ENCODE measurements at regions not wholly inside any gene's neighbourhood (a gene's known extent, or its start where the extent isn't known, plus 50 kb on each side); places are given as distances from the start of the nearest gene placed in this dataset.

GRCh38 chr10:89916468-89917215, 215.3 kb downstream of the KIF20B start:
- TF ChIP-seq CTCF (IDR thresholded peaks at IDR 0.05; ENCODE audit: low read depth, low read length, missing input control) (no peak), RXRA (IDR thresholded peaks at IDR 0.05) (no peak), REST (IDR thresholded peaks at IDR 0.05) (no peak)
- 93% methylated on average over 1 of the region's 1 CpG for WGBS

GRCh38 chr10:89921403-89921802, 220.0 kb downstream of the KIF20B start:
- no peaks in the 10 kb centered on the region for H3K36me3 ChIP-seq (ENCODE audit: control insufficient read depth in 4 of 4, insufficient read depth in 3 of 4, low read depth in 1 of 4, low read length in 3 of 4)
- H3K4me1 ChIP-seq (ENCODE audit: control insufficient read depth in 4 of 4, insufficient read depth in 4 of 4, low read length in 3 of 4), result no peaks in the 10 kb centered on the region
- no peak overlapping the region for H3K27ac ChIP-seq (ENCODE audit: low read depth in 1 of 2, low read length in 2 of 2)
- no peak overlapping the region for H3K9ac ChIP-seq (ENCODE audit: low read depth in 1 of 2, low read length in 2 of 2)
- no peak overlapping the region for H3K4me3 ChIP-seq (ENCODE audit: low read depth in 1 of 3, low read length in 3 of 3)
- TF ChIP-seq JUND (IDR thresholded peaks at IDR 0.05) (no peak), GABPA (IDR thresholded peaks at IDR 0.05 in 1 of 2, conservative IDR thresholded peaks at IDR 0.05 in 1 of 2) (no peak), ATF3 (IDR thresholded peaks at IDR 0.05) (no peak), HNF4G (IDR thresholded peaks at IDR 0.05) (no peak), CTCF (IDR thresholded peaks at IDR 0.05; ENCODE audit: low read depth, low read length, missing input control) (no peak), NR2F2 (IDR thresholded peaks at IDR 0.05) (no peak), EGR1 (IDR thresholded peaks at IDR 0.05; ENCODE audit: low read depth in 2 of 2) (no peak), ZBTB33 (IDR thresholded peaks at IDR 0.05) (no peak), REST (IDR thresholded peaks at IDR 0.05) (no peak), SP1 (IDR thresholded peaks at IDR 0.05) (no peak), YY1 (IDR thresholded peaks at IDR 0.05) (no peak), FOXA2 (IDR thresholded peaks at IDR 0.05) (no peak), MAX (IDR thresholded peaks at IDR 0.05) (no peak), TAF1 (conservative IDR thresholded peaks at IDR 0.05) (no peak), RAD21 (IDR thresholded peaks at IDR 0.05) (no peak), FOXA1 (IDR thresholded peaks at IDR 0.05) (no peak)
- H3K9me3 ChIP-seq (ENCODE audit: control insufficient read depth in 4 of 4, low read length in 3 of 4), result no peaks in the 10 kb centered on the region
- 66% methylated on average over 5 of the region's 5 CpGs for WGBS
- DNase-seq (ENCODE audit: low spot score), result no peak
- H3K27me3 ChIP-seq (ENCODE audit: control insufficient read depth in 4 of 4, insufficient read depth in 4 of 4, low read length in 3 of 4), result no peaks in the 10 kb centered on the region

More at GRCh38 chr10:89916468-89917215, 215.3 kb downstream of the KIF20B start:
- H3K9ac ChIP-seq (ENCODE audit: low read depth in 1 of 2, low read length in 2 of 2), result no peak overlapping the region
- H3K4me3 ChIP-seq (ENCODE audit: low read depth in 1 of 3, low read length in 3 of 3), result no peak overlapping the region
- DNase-seq (ENCODE audit: low spot score), result no peak
- no peaks in the 10 kb centered on the region for H3K4me1 ChIP-seq (ENCODE audit: control insufficient read depth in 4 of 4, insufficient read depth in 4 of 4, low read length in 3 of 4)
- H3K27ac ChIP-seq (ENCODE audit: low read depth in 1 of 2, low read length in 2 of 2), result no peak overlapping the region
- no peaks in the 10 kb centered on the region for H3K9me3 ChIP-seq (ENCODE audit: control insufficient read depth in 4 of 4, low read length in 3 of 4)
- H3K36me3 ChIP-seq (ENCODE audit: control insufficient read depth in 4 of 4, insufficient read depth in 3 of 4, low read depth in 1 of 4, low read length in 3 of 4), result no peaks in the 10 kb centered on the region
- H3K27me3 ChIP-seq (ENCODE audit: control insufficient read depth in 4 of 4, insufficient read depth in 4 of 4, low read length in 3 of 4), result no peaks in the 10 kb centered on the region
